ENCODE measurements at regions not wholly inside any gene's neighbourhood (a gene's known extent, or its start where the extent isn't known, plus 50 kb on each side); places are given as distances from the start of the nearest gene placed in this dataset.
A peak's percentile ranks its signal among the peaks of the same experiment; 100 is the strongest.

- TF ChIP-seq, protein P1, sequence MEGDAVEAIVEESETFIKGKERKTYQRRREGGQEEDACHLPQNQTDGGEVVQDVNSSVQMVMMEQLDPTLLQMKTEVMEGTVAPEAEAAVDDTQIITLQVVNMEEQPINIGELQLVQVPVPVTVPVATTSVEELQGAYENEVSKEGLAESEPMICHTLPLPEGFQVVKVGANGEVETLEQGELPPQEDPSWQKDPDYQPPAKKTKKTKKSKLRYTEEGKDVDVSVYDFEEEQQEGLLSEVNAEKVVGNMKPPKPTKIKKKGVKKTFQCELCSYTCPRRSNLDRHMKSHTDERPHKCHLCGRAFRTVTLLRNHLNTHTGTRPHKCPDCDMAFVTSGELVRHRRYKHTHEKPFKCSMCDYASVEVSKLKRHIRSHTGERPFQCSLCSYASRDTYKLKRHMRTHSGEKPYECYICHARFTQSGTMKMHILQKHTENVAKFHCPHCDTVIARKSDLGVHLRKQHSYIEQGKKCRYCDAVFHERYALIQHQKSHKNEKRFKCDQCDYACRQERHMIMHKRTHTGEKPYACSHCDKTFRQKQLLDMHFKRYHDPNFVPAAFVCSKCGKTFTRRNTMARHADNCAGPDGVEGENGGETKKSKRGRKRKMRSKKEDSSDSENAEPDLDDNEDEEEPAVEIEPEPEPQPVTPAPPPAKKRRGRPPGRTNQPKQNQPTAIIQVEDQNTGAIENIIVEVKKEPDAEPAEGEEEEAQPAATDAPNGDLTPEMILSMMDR (conservative IDR thresholded peaks at IDR 0.05; ENCODE audit: low read depth, low read length): no peak
- no peak overlapping the region for H3K4me3 ChIP-seq (ENCODE audit: low read depth, low read length)
- no peak for DNase-seq (ENCODE audit: low read depth)
Observed at GRCh38 chr2:120945832-120946499, 210.3 kb downstream of the GLI2 start.

- H3K4me3 ChIP-seq (ENCODE audit: low read depth, low read length): no peak overlapping the region
- TF ChIP-seq, protein P1 (conservative IDR thresholded peaks at IDR 0.05; ENCODE audit: low read depth, low read length): no peak
- DNase-seq (ENCODE audit: low read depth): no peak
Observed at GRCh38 chr2:120947327-120947726, 211.7 kb downstream of the GLI2 start.

DNA sequence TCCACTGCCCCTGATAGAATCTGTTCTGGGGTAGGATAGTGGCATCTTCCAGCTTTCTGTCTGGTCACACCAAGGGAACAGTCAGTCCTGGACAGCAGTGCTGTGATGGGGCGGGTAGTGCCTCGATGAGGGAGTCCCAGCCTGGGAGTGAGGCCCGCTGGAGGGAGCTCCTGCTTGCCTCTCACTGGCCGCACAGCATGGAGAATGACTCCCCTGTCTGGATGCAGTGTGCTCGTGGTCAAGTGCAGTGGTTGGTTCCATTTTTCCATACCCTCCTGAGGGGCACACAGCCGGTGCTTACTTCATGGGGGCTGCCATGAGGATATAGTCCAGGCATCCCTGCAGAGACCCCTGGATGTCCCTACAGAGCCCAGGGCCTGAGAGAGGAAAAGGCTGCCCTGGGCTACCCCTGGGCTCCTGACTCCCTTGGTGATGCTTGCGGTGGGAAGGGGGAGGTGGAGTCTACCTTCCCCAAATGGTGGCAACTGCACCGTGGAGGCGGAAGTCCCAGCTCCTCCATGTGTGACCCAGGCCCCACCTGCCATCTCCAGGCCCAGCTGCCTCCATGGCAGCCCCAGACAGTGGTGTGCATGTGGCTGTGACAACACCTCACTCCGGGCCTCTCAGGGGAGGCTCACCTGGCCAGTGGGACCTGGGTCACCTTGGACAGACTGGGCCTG is 212.5 kb downstream of the GLI2 start:
- no peak overlapping the region for H3K4me3 ChIP-seq (ENCODE audit: low read depth, low read length)
- TF ChIP-seq, protein P1 (conservative IDR thresholded peaks at IDR 0.05; ENCODE audit: low read depth, low read length): no peak
- no peak for DNase-seq (ENCODE audit: low read depth)

DNA sequence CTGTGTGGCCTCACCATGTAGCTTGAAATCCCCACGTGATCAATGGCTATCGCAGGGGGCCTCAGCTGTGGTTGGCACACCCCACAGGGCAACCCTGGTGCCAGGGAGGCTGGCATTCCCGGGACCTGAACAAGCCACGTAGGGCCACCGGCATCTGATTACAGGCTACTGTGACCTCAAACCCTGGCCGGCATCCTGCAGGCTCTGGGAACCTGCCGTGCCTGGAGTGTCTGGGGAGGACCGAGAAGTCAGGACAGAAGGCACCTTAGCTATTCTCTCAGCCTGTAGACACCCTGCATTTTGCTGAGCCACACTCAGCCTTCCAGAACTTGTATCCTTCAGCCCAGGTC is 213.0 kb downstream of the GLI2 start:
- TF ChIP-seq, protein P1 (conservative IDR thresholded peaks at IDR 0.05; ENCODE audit: low read depth, low read length): no peak
- H3K4me3 ChIP-seq (ENCODE audit: low read depth, low read length): no peak overlapping the region
- no peak for DNase-seq (ENCODE audit: low read depth)

GRCh38 chr2:120949027-120949956 is 213.6 kb downstream of the GLI2 start:
- H3K4me3 ChIP-seq (ENCODE audit: low read depth, low read length): no peak overlapping the region
- no peak for DNase-seq (ENCODE audit: low read depth)
- TF ChIP-seq, protein P1 (conservative IDR thresholded peaks at IDR 0.05; ENCODE audit: low read depth, low read length): peak; percentile 63

DNA sequence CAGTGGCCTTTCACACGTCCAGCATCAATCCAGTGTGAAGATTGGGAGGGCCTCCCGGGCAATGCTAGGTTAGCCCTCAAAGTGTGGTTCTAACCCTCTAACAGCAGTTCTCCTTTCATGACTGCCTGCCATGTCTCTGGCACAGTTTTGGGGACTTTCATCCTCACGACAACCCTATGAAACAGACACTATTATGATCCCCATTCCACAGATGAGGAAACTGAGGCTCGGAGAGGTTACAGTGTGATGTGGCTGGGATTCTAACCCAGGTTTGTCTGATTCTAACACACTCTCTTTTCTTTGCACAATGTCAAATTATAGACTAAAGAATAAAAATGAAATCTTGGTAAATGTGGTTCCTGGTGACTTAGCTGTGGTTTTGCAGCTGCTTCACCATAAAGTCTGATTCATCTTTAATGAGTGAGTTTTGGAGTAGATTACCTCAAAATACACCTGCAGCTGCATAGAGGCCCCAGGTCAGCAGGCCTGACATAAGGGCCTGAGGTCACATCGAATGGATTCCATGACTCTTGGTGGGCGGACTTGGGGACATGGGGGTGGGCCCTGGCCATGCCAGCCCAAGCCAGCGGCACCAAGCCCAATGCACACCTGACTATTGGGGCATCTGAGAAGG is 214.4 kb downstream of the GLI2 start:
- TF ChIP-seq, protein P1 (conservative IDR thresholded peaks at IDR 0.05; ENCODE audit: low read depth, low read length): no peak

More for the DNA sequence above, 214.4 kb downstream of the GLI2 start:
- no peak for DNase-seq (ENCODE audit: low read depth)
- H3K4me3 ChIP-seq (ENCODE audit: low read depth, low read length): no peak overlapping the region

Measured in epithelial cell of proximal tubule (primary cell).